ENCODE measurements at regions not wholly inside any gene's neighbourhood (a gene's known extent, or its start where the extent isn't known, plus 50 kb on each side); places are given as distances from the start of the nearest gene placed in this dataset.

- TF ChIP-seq CTCF (conservative IDR thresholded peaks at IDR 0.05; ENCODE audit: low read depth): no peak
- POLR2A ChIA-PET (ENCODE audit: low non-redundant PET): no interaction called here
- no peak overlapping the region for H3K27ac ChIP-seq
- CTCF ChIA-PET: no interaction called here
- DNase-seq (ENCODE audit: low spot score): no peak
Observed at GRCh38 chr7:53812135-53812534, 730.0 kb upstream of the VSTM2A start.

- ChIA-PET CTCF (no interaction called here), POLR2A (ENCODE audit: low non-redundant PET) (no interaction called here)
Observed at GRCh38 chr7:53835301-53835700, 706.9 kb upstream of the VSTM2A start.

GRCh38 chr7:53877688-53878087, 664.5 kb upstream of the VSTM2A start:
- no peak for DNase-seq (ENCODE audit: low spot score)
- ChIA-PET POLR2A (ENCODE audit: low non-redundant PET) (no interaction called here), CTCF (no interaction called here)
- no peak for TF ChIP-seq CTCF (conservative IDR thresholded peaks at IDR 0.05; ENCODE audit: low read depth)
- no peak overlapping the region for H3K27ac ChIP-seq

More at GRCh38 chr7:53835301-53835700, 706.9 kb upstream of the VSTM2A start:
- no peak for TF ChIP-seq CTCF (conservative IDR thresholded peaks at IDR 0.05; ENCODE audit: low read depth)
- no peak overlapping the region for H3K27ac ChIP-seq
- no peak for DNase-seq (ENCODE audit: low spot score)

GRCh38 chr7:53900856-53901528, 641.2 kb upstream of the VSTM2A start:
- ChIA-PET CTCF (interaction anchor here (0.6 kb wide), 2 partner anchors 743 to 909 kb away, joined by 3 read pairs; no protein-coding TSS in a partner anchor), POLR2A (ENCODE audit: low non-redundant PET) (no interaction called here)
- TF ChIP-seq CTCF (conservative IDR thresholded peaks at IDR 0.05; ENCODE audit: low read depth): no peak
- H3K27ac ChIP-seq: no peak overlapping the region
- no peak for DNase-seq (ENCODE audit: low spot score)

- no peak overlapping the region for H3K27ac ChIP-seq
- no peak for TF ChIP-seq CTCF (conservative IDR thresholded peaks at IDR 0.05; ENCODE audit: low read depth)
- DNase-seq (ENCODE audit: low spot score): no peak
- CTCF ChIA-PET: no interaction called here
- POLR2A ChIA-PET (ENCODE audit: low non-redundant PET): no interaction called here
Observed at GRCh38 chr7:53904355-53904754, 637.8 kb upstream of the VSTM2A start.

- no peak for DNase-seq (ENCODE audit: low spot score)
- CTCF ChIA-PET: no interaction called here
- POLR2A ChIA-PET (ENCODE audit: low non-redundant PET): no interaction called here
- TF ChIP-seq CTCF (conservative IDR thresholded peaks at IDR 0.05; ENCODE audit: low read depth): no peak
- H3K27ac ChIP-seq: no peak overlapping the region
Observed at GRCh38 chr7:53917637-53918036, 624.5 kb upstream of the VSTM2A start.

Data from RWPE1 (cell line).